HG03571 (cell line): ENCODE measurements at regions not wholly inside any gene's neighbourhood (a gene's known extent, or its start where the extent isn't known, plus 50 kb on each side); places are given as distances from the start of the nearest gene placed in this dataset.

ENCODE experiments used
- ATAC-seq: cut with Tn5 transposase; IDR thresholded peaks from one replicate; pipeline ENCODE4 v1.9.1; 2021; ENCODE audit not compliant: unreplicated experiment

GRCh38 chr2:76461431-76461830 lies 750.7 kb upstream of the GCFC2 start:
- ATAC-seq, result no peak

GRCh38 chr2:76455910-76456309 lies 745.2 kb upstream of the GCFC2 start:
- ATAC-seq, result no peak

GRCh38 chr2:76450024-76450475 lies 739.3 kb upstream of the GCFC2 start:
- ATAC-seq, result no peak

- no peak for ATAC-seq
Observed at GRCh38 chr2:76448956-76449355, 738.2 kb upstream of the GCFC2 start.

GRCh38 chr2:76447294-76447693 lies 736.6 kb upstream of the GCFC2 start:
- no peak for ATAC-seq

- ATAC-seq, result no peak
Observed at GRCh38 chr2:76446872-76447271, 736.2 kb upstream of the GCFC2 start.

- ATAC-seq, result no peak
Observed at GRCh38 chr2:76445880-76446279, 735.2 kb upstream of the GCFC2 start.

- no peak for ATAC-seq
Observed at GRCh38 chr2:76444732-76445131, 734.0 kb upstream of the GCFC2 start.

- ATAC-seq, result no peak
Observed at GRCh38 chr2:76437564-76437963, 726.8 kb upstream of the GCFC2 start.

- ATAC-seq, result no peak
Observed at GRCh38 chr2:76429374-76429773, 718.7 kb upstream of the GCFC2 start.

- no peak for ATAC-seq
Observed at GRCh38 chr2:76427452-76427851, 716.7 kb upstream of the GCFC2 start.

GRCh38 chr2:76415821-76416220 lies 705.1 kb upstream of the GCFC2 start:
- ATAC-seq, result no peak

GRCh38 chr2:76413436-76413835 lies 702.7 kb upstream of the GCFC2 start:
- no peak for ATAC-seq

GRCh38 chr2:76406134-76406855 lies 695.6 kb upstream of the GCFC2 start:
- no peak for ATAC-seq

GRCh38 chr2:76393356-76393755 lies 682.6 kb upstream of the GCFC2 start:
- no peak for ATAC-seq

GRCh38 chr2:76391678-76392077 lies 681.0 kb upstream of the GCFC2 start:
- no peak for ATAC-seq

- ATAC-seq, result no peak
Observed at GRCh38 chr2:76387294-76387693, 676.6 kb upstream of the GCFC2 start.

GRCh38 chr2:76385943-76386342 lies 675.2 kb upstream of the GCFC2 start:
- no peak for ATAC-seq

GRCh38 chr2:76381624-76382023 lies 670.9 kb upstream of the GCFC2 start:
- ATAC-seq, result no peak

- no peak for ATAC-seq
Observed at GRCh38 chr2:76378140-76378539, 667.4 kb upstream of the GCFC2 start.

GRCh38 chr2:76341439-76341838 lies 630.7 kb upstream of the GCFC2 start:
- no peak for ATAC-seq

GRCh38 chr2:76332871-76333270 lies 622.2 kb upstream of the GCFC2 start:
- ATAC-seq, result no peak

GRCh38 chr2:76330865-76331264 lies 620.1 kb upstream of the GCFC2 start:
- no peak for ATAC-seq
